Smooth muscle cell (in vitro differentiated cells): ENCODE measurements at regions not wholly inside any gene's neighbourhood (a gene's known extent, or its start where the extent isn't known, plus 50 kb on each side); places are given as distances from the start of the nearest gene placed in this dataset.
A peak's percentile ranks its signal among the peaks of the same experiment; 100 is the strongest.

Experiments
- DNase-seq: peaks from one replicate; lab custom pipeline; 2025; ENCODE audit not compliant: unreplicated experiment; lab: John Stamatoyannopoulos, UW
- H2AFZ ChIP-seq: fragments of 200-600 bp; sonication (generic); 2 replicates; pipeline ENCODE4 v1.6.0; 2016; ENCODE audit warnings: antibody characterized with exemption, low read depth, mild to moderate bottlenecking
- H3F3A ChIP-seq: fragments of 200-600 bp; sonication (generic); 2 replicates; pipeline ENCODE4 v1.6.0; 2017; ENCODE audit warnings: antibody characterized with exemption, low read depth
- H3K27ac ChIP-seq: fragments of 200-600 bp; sonication (generic); 2 replicates; pipeline ENCODE4 v1.5.1; 2016; ENCODE audit warnings: low read depth, mild to moderate bottlenecking
- H3K27me3 ChIP-seq: fragments of 200-600 bp; sonication (generic); 2 replicates; pipeline ENCODE4 v1.6.1; 2016; ENCODE audit warnings: low read depth, mild to moderate bottlenecking
- H3K36me3 ChIP-seq: fragments of 200-600 bp; sonication (generic); 2 replicates; pipeline ENCODE4 v1.5.1; 2016; ENCODE audit warnings: low read depth
- H3K4me1 ChIP-seq: fragments of 200-600 bp; sonication (generic); 2 replicates; pipeline ENCODE4 v1.5.1; 2016; ENCODE audit warnings: low read depth
- H3K4me2 ChIP-seq: fragments of 200-600 bp; sonication (generic); 2 replicates; pipeline ENCODE4 v1.6.0; 2016; ENCODE audit warnings: mild to moderate bottlenecking
- H3K4me3 ChIP-seq: fragments of 200-600 bp; sonication (generic); 2 replicates; pipeline ENCODE4 v1.5.1; 2016; ENCODE audit warnings: mild to moderate bottlenecking
- H3K79me2 ChIP-seq: fragments of 200-600 bp; sonication (generic); 2 replicates; pipeline ENCODE4 v1.6.0; 2016; ENCODE audit warnings: low read depth, mild to moderate bottlenecking
- H3K9ac ChIP-seq: fragments of 200-600 bp; sonication (generic); 2 replicates; pipeline ENCODE4 v1.6.0; 2016; ENCODE audit warnings: low read depth
- H3K9me3 ChIP-seq: fragments of 200-600 bp; sonication (generic); replicated peaks from 2 replicates; pipeline ENCODE4 v1.5.1; 2016; ENCODE audit warnings: low read depth
- H4K20me1 ChIP-seq: fragments of 200-600 bp; sonication (generic); 2 replicates; pipeline ENCODE4 v1.6.0; 2016; ENCODE audit warnings: low read depth
- WGBS: methylation state at CpG from one replicate; pipeline ENCODE4 v1.1.7; 2016; ENCODE audit warnings: low lambda C conversion rate; 5-methylcytosine and 5-hydroxymethylcytosine counted together
- TF ChIP-seq, protein P1 (sequence below): fragments of 200-600 bp; sonication (generic); IDR thresholded peaks from 2 replicates; pipeline ENCODE4 v1.5.1; 2017; ENCODE audit warnings: borderline replicate concordance, mild to moderate bottlenecking, antibody characterized with exemption; ENCODE audit not compliant: insufficient read depth, poor library complexity, severe bottlenecking

DNA sequence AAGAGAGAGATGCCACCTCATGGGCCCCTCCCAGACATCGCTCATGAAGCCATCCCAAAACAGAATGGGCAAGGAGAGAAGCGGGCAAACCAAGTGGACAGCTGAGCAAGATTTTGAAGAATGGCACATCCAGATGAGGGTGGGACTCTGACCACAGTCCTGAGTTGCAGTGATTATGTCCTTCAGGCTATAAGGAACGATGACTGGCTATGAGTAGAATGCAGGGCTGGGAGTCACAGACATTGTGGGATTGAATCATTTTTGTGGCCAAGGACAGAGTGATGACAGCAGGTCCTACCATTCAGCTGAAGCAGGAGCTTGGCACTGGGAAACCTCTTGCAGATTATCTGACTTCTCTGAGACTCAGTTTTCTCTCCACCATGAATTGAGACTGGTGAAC is 245.7 kb upstream of the SLC30A5 start:
- TF ChIP-seq, protein P1, sequence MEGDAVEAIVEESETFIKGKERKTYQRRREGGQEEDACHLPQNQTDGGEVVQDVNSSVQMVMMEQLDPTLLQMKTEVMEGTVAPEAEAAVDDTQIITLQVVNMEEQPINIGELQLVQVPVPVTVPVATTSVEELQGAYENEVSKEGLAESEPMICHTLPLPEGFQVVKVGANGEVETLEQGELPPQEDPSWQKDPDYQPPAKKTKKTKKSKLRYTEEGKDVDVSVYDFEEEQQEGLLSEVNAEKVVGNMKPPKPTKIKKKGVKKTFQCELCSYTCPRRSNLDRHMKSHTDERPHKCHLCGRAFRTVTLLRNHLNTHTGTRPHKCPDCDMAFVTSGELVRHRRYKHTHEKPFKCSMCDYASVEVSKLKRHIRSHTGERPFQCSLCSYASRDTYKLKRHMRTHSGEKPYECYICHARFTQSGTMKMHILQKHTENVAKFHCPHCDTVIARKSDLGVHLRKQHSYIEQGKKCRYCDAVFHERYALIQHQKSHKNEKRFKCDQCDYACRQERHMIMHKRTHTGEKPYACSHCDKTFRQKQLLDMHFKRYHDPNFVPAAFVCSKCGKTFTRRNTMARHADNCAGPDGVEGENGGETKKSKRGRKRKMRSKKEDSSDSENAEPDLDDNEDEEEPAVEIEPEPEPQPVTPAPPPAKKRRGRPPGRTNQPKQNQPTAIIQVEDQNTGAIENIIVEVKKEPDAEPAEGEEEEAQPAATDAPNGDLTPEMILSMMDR: no peak
- no peaks in the 10 kb centered on the region for H3K36me3 ChIP-seq
- no peaks in the 10 kb centered on the region for H3F3A ChIP-seq
- H3K9ac ChIP-seq: no peak overlapping the region
- peak overlapping the region; percentile 76 for H3K27ac ChIP-seq
- peak overlapping the region; percentile 31 for H3K4me2 ChIP-seq
- H3K79me2 ChIP-seq: no peaks in the 10 kb centered on the region
- H4K20me1 ChIP-seq: no peaks in the 10 kb centered on the region
- no peaks in the 10 kb centered on the region for H3K9me3 ChIP-seq
- no peak overlapping the region for H3K4me3 ChIP-seq
- H3K27me3 ChIP-seq: no peaks in the 10 kb centered on the region
- WGBS: 53% methylated on average over 3 of the region's 3 CpGs
- DNase-seq: no peak
- H2AFZ ChIP-seq: no peak overlapping the region
- H3K4me1 ChIP-seq: peaks cover 5% of the 10 kb centered on the region

GRCh38 chr5:68849103-68849502 is 244.7 kb upstream of the SLC30A5 start:
- Histone ChIP-seq H3K4me3 (no peak overlapping the region), H3K4me1 (peaks cover 5% of the 10 kb centered on the region), H4K20me1 (no peaks in the 10 kb centered on the region), H3K79me2 (no peaks in the 10 kb centered on the region), H2AFZ (no peak overlapping the region), H3K27me3 (no peaks in the 10 kb centered on the region), H3K36me3 (no peaks in the 10 kb centered on the region), H3K9ac (no peak overlapping the region), H3K27ac (peak overlapping the region; percentile 76), H3K9me3 (no peaks in the 10 kb centered on the region), H3F3A (no peaks in the 10 kb centered on the region), H3K4me2 (peak overlapping the region; percentile 2)
- no peak for DNase-seq
- TF ChIP-seq, protein P1: no peak

DNA sequence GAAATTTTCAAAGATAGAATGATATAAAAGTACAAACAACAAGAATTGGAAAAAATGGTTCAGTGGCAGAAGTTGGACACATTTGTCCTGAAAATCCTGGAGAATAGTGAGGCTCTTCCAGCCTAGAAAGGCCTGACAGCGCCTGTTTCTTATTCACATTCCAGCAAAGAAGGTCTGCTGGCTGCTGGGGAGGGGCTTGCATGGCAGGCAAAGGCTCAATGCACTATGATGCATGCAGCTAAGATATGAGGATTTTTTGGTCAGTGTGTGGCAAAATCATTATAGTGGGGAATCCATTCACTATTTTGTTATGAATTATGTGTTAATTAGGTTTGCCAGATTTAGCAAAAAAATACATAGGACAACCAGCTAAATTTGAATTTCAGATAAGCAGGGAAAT is 243.9 kb upstream of the SLC30A5 start:
- H3K36me3 ChIP-seq: no peaks in the 10 kb centered on the region
- TF ChIP-seq, protein P1: no peak
- DNase-seq: no peak
- no peaks in the 10 kb centered on the region for H3K9me3 ChIP-seq
- H2AFZ ChIP-seq: no peak overlapping the region
- H4K20me1 ChIP-seq: no peaks in the 10 kb centered on the region
- H3F3A ChIP-seq: no peaks in the 10 kb centered on the region
- H3K27me3 ChIP-seq: no peaks in the 10 kb centered on the region
- no peak overlapping the region for H3K4me3 ChIP-seq
- H3K9ac ChIP-seq: no peak overlapping the region
- H3K4me2 ChIP-seq: peak overlapping the region; percentile 2
- H3K27ac ChIP-seq: peak overlapping the region; percentile 76
- WGBS: 39% methylated on average over 1 of the region's 1 CpG
- no peaks in the 10 kb centered on the region for H3K79me2 ChIP-seq
- peaks cover 5% of the 10 kb centered on the region for H3K4me1 ChIP-seq

DNA sequence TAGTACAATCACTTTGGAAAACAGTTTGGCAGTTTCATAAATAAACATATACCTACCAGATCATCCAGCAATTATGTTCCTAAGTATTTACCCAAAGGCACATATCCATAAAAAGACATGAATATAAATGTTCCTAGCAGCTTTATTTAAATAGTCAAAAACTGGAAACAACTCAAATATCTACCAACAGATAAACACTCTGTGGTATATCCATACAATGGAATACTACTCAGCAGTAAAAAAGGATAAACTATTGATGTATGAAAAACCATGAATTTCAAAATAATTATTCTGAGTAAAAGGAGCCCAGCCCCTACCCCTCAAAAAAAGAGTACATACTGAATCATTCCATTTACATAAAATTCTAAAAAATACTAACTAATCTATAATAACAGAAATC is 232.7 kb upstream of the SLC30A5 start:
- H3K36me3 ChIP-seq: no peaks in the 10 kb centered on the region
- no peak overlapping the region for H3K4me2 ChIP-seq
- H3K4me3 ChIP-seq: no peak overlapping the region
- no peaks in the 10 kb centered on the region for H4K20me1 ChIP-seq
- no peaks in the 10 kb centered on the region for H3F3A ChIP-seq
- H3K9ac ChIP-seq: no peak overlapping the region
- DNase-seq: no peak
- H3K79me2 ChIP-seq: no peaks in the 10 kb centered on the region
- TF ChIP-seq, protein P1: no peak
- H3K27ac ChIP-seq: no peak overlapping the region
- H2AFZ ChIP-seq: no peak overlapping the region
- no peaks in the 10 kb centered on the region for H3K9me3 ChIP-seq
- H3K4me1 ChIP-seq: no peaks in the 10 kb centered on the region
- no peaks in the 10 kb centered on the region for H3K27me3 ChIP-seq
